AG09309 (cell line): ENCODE measurements at regions not wholly inside any gene's neighbourhood (a gene's known extent, or its start where the extent isn't known, plus 50 kb on each side); places are given as distances from the start of the nearest gene placed in this dataset.

ENCODE experiments used
- DNase-seq: peaks from one replicate; pipeline ENCODE4 v3.0.0-alpha.2; 2010; ENCODE audit warnings: low read depth
- H3K4me3 ChIP-seq: 2 replicates; pipeline ENCODE4 v1.5.1; 2011; ENCODE audit warnings: mild to moderate bottlenecking, low read depth, low read length, moderate library complexity; ENCODE audit not compliant: control insufficient read depth
- TF ChIP-seq, protein P1 (sequence below): IDR thresholded peaks from 2 replicates; pipeline ENCODE4 v1.5.1; 2011; ENCODE audit warnings: mild to moderate bottlenecking, low read depth, low read length, inconsistent platforms; ENCODE audit not compliant: insufficient read depth, control insufficient read depth; ENCODE audit errors: missing control alignments

DNA sequence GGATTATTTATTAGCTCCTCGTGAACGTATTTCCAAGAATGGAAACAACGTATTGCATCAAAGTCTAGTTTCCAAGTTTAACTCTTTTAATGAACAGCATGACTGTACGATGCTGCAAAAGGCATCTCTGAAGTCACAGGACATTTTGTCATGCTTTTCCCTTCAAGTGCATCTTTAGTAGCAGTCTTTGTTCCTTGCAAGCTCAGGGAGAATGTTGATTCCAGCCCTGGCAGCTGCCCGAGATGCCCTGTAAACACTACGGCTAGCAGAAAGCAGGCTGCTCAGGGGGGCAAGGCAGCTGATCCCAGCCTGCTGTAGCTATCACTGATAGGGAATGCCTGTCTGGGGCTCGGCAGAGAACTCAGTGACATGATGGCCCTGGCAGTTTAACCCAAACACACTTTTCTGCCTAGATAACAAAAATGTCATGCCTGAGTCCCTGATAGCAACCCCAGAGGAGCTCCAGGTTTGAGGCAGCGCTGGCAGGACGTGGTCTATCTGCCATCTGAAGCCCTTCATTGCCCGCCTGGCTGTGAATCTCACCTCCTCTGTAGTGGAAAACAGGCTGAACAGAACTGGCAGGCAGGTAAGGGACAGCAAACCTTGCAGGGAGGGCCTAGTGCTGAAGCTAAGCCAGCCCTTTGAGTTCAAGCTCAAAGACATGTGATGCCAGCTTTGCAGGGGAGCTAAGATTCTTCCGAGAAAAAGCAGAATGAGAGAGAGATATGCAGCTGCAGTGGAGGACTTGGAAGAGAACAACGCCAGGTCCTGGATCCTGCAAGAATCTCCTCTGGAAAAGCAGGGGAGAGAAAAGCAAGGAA lies 264.6 kb downstream of the SNX10 start:
- DNase-seq: no peak

DNA sequence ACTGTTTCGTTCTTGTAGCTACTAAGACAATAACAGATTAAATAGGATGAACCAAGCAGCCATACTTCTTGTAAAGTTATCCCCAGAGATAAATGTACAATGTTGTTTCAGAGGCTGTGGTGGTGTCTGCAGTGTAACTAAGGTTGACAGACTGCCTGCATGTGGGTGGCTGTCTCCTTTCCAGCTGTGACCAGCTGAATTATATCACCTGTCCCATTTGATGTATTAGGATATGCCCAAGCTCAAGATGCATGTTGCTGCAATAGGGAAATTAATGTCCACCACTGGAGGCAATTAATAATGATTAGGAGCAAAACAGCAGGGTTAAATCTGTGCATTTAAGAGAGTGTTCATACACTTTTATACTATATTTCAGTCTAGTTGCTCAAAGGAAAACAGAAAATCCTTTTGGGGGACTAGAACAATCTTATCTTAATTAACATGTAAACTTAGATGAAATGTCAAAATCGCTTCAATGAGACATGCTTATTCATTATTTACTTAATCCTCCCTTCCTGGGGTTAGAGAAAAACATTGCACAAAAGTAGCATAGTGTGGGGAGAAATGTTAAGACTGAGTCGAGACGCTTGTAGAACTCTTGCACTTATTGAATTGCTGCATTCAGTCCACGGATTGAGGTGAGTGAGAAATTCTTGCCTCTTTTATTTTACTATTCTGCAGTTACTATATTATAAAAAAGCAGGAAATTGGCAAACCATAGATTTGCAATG lies 269.0 kb downstream of the SNX10 start:
- TF ChIP-seq, protein P1, sequence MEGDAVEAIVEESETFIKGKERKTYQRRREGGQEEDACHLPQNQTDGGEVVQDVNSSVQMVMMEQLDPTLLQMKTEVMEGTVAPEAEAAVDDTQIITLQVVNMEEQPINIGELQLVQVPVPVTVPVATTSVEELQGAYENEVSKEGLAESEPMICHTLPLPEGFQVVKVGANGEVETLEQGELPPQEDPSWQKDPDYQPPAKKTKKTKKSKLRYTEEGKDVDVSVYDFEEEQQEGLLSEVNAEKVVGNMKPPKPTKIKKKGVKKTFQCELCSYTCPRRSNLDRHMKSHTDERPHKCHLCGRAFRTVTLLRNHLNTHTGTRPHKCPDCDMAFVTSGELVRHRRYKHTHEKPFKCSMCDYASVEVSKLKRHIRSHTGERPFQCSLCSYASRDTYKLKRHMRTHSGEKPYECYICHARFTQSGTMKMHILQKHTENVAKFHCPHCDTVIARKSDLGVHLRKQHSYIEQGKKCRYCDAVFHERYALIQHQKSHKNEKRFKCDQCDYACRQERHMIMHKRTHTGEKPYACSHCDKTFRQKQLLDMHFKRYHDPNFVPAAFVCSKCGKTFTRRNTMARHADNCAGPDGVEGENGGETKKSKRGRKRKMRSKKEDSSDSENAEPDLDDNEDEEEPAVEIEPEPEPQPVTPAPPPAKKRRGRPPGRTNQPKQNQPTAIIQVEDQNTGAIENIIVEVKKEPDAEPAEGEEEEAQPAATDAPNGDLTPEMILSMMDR: no peak
- H3K4me3 ChIP-seq: no peak overlapping the region
- DNase-seq: no peak

More for the DNA sequence above, 264.6 kb downstream of the SNX10 start:
- TF ChIP-seq, protein P1: no peak
- H3K4me3 ChIP-seq: no peak overlapping the region

DNA sequence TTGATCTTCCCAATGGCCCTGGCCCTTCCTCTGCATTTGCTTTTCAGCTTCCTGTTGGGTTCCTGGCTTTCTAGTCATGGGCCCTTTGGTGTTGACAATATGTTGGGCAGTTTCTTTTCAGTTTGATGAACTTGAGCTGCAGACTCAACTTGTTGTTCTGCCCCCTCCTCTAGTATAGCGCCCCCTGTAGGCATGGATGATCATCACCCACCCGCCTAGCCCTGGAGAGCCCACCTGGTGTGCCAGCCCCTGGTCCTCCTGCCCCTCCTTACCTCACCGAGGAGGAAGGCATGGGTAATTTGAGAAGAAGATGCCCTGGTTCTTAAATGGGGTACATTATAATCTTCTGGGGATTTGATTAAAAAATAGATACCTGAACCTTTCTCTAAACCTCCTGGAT lies 271.2 kb downstream of the SNX10 start:
- DNase-seq: no peak
- TF ChIP-seq, protein P1: no peak
- no peak overlapping the region for H3K4me3 ChIP-seq

DNA sequence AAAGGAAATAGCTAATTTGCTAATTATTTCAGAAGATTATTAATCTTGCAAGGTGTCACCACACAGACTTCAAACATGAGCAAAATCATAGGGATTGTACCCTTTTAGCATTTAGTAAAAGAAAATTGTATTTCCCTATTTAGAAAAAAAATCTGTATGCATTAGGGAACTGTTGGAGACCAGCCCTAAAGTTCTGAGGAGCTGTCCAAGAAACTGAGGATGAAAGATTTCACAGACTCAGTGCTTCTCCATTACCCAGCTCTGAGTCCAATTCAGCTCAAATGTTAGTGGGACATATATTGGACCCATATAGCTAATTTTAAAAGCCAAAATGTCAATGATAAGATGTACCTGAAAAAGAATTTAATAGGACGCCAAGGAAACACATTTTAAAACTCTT lies 271.7 kb downstream of the SNX10 start:
- no peak overlapping the region for H3K4me3 ChIP-seq
- DNase-seq: no peak
- TF ChIP-seq, protein P1: no peak

DNA sequence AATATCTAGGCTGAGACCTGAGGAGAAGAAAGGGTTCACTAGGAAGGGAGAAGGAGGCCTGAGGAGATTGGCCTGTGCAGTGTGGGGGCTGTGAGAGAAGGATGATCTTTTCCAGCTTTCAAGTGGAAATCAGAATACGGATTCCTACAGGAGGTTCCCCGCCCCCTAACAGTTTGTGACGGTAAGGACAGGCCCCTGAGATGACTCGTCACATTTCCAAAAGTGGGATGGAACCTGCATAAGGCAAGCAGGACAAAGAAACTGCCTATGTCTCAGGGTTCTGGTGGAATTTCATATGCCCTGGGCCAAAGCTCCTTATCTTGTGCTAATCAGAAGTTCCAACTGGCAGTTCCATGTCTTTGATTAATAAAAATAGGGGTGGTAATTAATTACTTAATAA lies 275.6 kb downstream of the SNX10 start:
- H3K4me3 ChIP-seq: no peak overlapping the region
- TF ChIP-seq, protein P1: no peak
- no peak for DNase-seq

DNA sequence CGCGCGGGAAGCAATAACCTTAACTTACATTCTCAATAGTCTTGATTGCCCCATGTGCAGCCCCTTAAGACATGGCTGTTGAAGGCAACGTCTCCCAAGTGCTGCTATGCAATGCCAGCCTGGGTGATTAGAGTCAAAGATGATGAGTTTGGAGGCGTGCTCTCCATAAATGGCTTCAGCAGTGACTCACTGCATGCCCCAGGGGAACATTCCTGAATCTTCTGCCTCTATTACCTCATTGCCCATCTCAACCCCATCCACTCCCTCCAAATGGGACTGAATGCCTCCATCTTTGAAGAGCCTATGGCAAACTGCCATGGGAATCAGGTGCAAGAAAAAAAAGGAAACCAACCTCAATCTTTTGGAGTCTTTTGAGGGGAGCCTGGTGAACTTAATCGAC lies 282.8 kb downstream of the SNX10 start:
- TF ChIP-seq, protein P1: no peak
- no peak overlapping the region for H3K4me3 ChIP-seq
- DNase-seq: no peak
